HG02970 (cell line): ENCODE measurements at regions not wholly inside any gene's neighbourhood (a gene's known extent, or its start where the extent isn't known, plus 50 kb on each side); places are given as distances from the start of the nearest gene placed in this dataset.
"Not testable (repeated sequence)": the region's sequence is repeated elsewhere in the genome, so short reads cannot be mapped to it uniquely, and the experiment has no call there.

Experiments used
- ATAC-seq: cut with Tn5 transposase; IDR thresholded peaks from one replicate; pipeline ENCODE4 v1.9.1; 2021; ENCODE audit warnings: mild to moderate bottlenecking, moderate library complexity, moderate number of reproducible peaks; ENCODE audit not compliant: unreplicated experiment, low FRiP score

DNA sequence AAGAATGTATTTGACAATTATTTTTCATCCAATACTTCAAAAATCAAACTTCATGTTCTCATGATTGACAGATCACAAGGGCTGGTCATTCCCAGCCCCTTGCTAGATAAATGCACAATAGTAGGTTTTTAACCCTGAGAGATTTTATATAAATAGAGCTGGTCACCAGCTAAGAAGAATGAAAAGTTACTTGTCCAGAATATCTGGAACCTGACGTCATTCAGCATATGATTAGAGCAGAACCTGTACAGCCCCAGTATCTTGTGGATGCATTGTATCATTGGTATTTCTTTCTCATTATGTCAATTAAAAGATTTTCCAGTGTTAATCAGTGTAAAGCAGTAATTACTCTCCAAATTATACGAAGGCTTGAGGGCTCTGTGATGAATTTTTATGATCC, 202.8 kb upstream of the RND3 start:
- ATAC-seq, result no peak

DNA sequence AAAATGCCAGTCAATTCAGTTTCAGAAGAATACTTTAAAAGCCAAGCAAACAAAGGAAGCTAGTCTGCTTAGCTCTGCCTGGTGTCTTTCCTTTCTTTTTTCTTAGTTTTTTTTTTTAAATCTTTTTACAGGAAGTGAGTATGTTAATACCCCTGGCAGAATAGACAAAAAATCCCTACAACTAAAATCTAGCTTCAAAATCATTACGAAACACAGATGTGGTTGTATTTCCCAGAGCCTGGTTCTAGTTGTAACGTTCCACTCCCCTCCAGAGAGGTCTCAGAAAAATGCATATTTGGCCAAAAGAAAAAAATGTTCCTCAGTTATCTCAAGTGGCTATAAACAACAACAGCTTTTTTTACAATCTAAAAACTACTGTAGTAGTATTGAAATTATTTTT, 202.1 kb upstream of the RND3 start:
- no peak for ATAC-seq

DNA sequence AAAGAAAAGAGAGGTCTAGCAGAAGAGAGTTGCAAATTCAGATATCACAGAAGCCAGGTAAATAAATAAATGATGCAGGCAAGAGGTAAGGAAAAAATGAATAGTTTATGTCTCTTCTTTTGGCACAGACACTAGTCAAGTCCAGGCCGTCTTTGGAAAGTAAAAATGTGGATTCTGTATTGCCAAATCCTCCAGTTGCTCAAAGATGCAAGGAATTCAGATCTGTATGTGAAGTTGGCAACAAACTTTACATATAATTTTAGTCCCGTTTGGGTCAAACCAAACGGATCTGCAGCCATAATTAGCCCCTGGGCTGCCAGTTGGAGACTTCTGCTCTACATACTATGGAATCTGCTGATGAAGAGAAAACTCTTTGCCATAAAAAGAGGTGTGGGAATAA, 200.5 kb upstream of the RND3 start:
- ATAC-seq, result no peak

DNA sequence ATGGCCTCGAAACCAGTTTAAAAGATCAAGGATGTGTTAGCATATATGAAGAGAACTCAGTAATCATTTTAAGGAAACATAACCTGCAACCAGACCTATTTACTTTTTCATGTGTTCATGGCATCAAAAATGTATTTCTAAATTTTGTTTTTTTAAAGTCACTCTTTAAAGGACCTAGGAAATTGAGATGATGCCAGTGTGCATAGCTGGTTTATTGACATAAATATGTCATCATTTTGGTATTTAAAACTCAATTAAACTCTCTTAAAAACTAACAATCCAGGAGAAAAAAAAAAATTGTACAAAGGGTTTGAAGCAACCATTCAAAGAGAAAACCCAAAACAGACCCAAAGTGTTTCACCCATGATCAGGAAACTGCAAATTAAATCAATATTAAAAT, 198.9 kb upstream of the RND3 start:
- ATAC-seq, result no peak

DNA sequence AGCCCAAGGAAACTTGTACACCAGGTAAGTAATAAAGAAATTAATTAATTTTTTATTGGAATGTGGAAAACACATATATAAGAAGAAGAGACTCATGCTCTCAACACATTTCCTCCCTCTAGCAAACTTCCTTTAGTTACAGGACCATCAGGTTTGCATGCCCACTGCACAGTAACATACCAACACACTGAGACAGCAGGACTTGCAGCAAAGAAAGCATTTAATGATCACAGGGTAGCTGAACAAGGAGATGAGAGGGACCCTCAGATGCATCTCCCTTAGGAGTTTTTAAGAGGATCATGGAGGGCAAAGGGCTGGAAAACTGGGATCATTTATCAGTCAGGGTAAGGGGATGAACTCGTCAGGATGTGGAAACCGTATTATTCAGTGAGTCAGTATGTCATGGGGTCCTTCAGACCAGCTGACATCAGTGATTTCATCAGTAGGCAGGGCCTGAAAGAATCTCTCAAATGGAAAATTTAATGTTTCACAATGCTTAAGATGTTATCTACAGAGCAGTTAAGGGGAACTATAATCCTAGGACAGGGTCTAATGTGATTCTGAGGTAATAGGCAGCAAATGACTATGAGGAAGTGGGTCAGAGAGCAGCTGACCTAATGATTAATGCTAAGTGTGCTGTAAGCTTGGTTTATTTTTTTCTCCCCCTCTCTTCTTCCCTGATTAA, 193.8 kb upstream of the RND3 start:
- ATAC-seq, result no peak

DNA sequence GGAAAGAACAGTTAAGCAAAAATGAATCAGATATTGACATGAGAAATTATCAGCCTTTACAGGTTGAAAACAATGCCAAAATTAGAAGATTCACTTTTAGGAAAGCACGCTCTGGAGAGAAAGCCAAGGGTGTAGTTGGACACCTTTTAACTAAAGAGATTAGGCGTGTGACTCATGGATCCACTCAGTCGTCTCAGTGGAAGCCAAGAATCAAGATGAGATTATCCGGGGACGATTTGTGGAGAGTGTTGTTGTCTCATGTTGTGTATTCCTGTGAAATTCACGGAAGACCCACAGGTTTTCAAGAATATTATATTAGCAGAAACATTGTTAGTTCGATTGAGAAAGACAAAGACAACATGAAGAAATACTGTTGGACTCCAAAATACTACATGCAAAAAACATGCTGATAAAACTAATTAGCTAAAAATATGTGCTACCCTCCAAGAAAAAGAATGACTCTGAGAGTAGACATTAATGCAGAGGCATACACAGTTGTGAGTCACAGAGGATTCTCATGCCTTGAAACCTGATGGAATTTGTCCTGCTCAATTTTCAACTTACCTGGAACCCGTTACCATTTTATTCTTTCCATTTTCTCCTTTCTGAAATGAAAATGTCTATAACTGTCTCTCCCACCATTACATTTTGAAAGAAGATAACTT, 192.1 kb upstream of the RND3 start:
- no peak for ATAC-seq

DNA sequence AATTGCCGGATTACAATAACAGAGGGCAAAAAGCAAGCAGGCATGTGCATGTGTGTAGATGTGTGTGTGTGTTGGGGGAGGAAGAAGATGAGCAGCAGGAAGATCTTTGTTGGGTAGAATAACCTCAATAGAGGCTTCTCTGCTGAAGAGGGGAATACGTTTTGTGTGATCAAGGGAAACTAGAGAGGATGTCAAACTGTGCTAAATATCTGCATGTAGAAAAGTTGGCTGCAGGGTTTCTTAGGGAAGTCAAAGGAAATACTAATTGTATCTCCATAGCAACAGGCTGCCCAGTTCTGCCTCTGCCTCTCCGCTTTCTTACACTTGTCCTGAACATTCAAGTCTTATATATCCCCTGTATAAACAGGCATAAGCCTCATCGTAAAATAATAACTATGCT, 190.1 kb upstream of the RND3 start:
- ATAC-seq, result no peak

DNA sequence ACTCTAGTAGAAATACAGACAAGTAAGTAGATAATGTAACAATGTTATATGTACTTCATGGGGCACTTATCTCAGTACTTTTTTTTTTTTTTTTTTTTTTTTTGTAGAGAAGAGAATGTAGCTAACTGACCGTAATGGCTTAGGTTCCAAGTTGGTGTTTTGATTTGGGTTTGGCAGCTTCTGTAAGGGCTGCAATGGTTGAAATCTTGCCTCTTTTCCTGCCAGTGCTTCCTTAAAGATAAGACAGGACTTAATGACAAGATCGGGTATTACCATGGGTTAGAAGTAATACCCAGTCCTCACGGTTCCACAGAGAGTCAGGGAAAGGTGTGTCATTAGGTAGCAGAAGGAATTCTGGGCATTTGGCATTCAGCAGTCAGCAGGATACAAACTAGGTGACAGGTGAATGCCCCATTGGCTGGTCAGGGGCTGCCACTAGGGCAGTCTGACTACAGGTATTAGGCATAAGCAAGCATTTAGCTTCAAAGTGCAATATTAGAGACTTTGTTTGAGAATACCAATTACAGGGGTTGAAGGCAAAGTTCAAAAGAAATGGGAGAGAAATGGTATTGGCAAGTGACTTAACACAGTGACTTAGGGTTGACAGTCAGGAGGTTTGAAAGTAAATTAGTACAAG, 189.4 kb upstream of the RND3 start:
- no peak for ATAC-seq

DNA sequence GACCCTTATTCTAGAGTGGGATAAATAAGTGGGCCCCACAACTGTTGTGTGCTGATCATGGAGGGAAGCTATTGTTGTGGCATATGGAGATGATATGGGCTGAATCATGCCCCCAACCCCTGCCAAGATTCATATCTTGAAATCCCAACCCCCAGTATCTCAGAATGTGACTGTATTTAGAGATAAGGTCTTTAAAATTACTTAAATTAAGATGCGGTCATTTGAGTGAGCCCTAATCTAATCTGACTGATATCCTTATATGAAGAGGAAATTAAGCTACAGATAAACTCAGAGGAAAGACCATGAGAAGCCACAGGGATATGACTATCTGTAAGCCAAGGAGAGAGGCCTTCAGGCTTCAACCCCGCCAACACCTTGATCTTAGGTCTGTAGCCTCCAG, 188.3 kb upstream of the RND3 start:
- ATAC-seq, result no peak

DNA sequence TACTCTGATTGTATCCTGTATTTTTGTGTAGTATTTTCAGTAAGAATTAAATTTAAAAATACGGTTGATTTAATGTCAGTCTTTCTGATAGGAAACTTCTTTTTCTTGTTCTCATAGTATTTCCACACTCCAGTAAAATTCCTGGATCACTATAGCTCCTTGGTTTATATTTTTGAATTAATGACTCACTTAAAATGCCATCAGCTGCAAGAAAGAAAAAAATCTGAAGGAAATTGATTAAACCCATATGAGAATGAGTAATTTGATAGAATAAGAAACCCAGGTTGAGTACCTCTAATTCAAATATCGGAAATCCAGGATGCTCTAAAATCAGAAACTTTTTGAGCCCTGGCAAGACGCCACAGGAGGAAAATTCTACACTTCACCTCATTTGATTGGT, 186.8 kb upstream of the RND3 start:
- no peak for ATAC-seq

DNA sequence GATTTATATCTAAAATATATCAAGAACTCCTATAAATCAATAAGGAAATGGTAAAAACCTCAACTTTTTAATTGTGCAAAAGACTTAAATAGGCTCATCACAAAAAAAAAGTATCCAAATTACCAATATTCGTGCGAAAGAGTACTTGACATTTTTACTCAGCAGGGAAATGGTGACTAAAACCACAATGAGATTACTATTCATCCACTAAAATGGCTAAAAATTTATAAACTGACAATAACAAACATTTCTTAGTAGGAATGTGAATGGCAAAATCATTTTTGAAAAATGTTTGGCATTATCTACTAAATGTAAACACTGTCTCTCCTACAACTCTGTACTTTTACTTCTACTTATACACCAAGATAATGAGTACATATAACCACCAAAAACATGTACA, 184.8 kb upstream of the RND3 start:
- no peak for ATAC-seq

DNA sequence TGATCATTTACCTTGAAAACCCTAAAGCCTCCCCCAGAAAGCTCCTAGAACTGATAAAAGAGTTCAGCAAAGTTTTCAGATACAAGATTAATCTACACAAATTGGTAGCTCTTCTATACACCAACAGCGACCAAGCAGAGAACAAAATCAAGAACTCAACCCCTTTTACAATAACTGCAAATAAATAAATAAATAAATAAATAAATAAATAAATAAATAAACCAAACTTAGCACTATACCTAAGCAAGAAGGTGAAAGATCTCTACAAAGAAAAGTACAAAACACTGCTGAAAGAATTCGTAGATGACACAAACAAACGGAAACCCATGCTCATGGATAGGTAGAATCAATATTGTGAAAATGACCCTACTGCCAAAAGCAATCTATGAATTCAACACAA, 182.0 kb upstream of the RND3 start:
- no peak for ATAC-seq

DNA sequence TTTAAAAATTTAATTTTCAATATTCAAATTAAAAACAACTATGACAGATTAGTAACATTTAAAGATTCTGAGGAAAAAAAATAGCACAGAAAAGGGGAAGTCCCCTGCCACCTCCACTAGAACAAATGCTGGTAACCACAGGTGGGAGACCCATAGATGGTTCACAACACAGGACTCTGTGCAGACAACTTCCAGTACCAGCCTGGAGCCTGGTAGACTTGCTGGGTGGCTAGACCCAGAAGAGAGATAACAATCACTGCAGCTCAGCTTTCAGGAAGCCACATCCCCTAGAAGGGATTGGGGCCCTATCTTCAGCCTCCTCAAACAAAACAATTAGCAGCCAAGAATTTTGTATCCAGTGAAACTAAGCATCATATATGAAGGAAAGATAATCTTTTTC, 179.6 kb upstream of the RND3 start:
- not testable (repeated sequence) for ATAC-seq

DNA sequence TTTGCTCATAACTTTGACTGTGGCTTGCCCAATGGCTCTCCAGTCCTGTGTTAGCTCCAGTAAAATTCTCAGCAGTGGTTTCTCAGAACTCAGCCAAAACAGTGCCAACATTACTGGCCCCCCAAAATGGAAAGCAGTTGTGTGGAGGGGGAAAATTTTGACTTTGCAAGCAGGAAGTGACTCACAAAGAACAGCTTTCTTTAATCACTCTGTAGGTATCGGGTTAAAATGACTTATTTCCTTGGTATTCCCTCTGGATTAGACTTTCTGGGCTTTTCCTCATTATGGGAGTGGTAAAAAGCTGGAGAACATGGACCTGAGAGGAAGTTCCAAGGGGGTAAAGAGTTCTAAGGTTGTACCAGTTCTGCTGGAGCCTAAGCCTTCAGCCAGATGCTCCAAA, 175.7 kb upstream of the RND3 start:
- ATAC-seq, result no peak

DNA sequence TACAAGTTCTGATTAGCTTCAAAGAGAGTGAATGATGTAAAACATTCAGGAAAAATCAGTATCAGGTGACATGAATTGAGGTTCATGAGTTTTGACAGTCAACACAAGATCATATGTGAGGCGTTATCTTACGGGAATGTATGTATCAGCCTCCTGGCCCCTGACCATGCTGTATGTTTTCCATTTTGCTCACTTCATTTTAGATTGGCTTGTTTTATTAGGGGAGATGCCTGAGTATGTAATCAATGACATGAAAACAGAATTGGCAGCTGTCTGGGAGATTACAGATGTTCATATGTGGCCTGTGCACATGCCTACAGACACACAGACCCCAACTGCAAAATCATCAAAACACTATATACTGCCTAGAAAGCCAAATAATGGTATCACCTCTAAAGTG, 168.5 kb upstream of the RND3 start:
- ATAC-seq, result no peak

DNA sequence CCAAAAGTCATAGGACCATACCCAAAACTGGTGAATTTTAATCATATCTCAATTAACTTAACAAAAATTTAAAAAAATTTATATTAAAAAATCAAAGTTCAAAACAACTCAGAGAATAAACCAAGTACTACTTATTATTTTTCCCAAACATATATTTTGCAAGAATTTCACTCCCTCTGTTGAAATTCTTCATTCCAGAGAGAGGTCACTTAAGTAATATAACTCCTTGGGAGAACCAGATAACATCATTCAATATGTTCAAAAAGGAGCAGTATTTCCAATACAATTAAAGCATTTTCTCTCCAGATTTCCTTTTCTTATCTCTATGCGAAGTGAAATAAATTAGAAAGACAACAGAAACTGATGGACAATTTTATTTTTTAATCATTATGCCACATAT, 165.9 kb upstream of the RND3 start:
- ATAC-seq, result no peak

DNA sequence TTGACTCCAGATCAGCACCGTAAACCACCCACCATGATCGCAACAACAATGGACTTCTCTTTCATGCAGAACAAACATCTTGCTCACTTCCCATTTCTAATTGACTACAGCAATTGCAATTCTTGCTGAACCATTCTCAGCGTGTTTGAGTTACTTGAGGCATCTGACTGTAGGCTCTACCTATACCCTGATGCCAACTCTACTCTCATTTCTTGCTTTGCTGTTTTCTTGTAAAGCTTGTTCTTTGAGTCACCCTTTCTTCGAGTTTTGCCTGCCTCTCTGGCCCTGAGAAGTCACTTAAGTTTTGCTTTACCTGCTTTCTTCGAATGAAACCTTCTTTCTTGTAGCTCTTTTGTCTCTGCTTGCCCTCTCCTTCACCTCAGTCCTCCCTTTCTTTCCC, 160.5 kb upstream of the RND3 start:
- no peak for ATAC-seq

DNA sequence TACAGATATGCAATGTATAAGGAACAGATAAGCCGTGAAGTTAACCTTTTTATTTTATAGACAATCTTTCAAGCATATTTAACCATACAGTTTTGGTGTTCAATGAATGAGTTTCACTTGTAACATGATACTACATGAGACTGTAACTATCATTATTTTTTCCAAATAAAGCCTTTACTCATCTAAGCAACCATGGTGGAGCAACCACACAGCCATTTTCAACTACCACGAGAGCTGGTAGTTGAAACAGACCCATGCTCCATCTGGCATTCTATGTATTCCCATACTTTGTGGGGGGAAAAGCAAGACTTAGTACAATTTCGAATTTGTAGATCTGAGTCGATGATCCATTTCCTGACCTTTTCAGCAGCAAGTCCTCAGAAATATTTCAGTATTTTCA, 159.3 kb upstream of the RND3 start:
- ATAC-seq, result no peak

DNA sequence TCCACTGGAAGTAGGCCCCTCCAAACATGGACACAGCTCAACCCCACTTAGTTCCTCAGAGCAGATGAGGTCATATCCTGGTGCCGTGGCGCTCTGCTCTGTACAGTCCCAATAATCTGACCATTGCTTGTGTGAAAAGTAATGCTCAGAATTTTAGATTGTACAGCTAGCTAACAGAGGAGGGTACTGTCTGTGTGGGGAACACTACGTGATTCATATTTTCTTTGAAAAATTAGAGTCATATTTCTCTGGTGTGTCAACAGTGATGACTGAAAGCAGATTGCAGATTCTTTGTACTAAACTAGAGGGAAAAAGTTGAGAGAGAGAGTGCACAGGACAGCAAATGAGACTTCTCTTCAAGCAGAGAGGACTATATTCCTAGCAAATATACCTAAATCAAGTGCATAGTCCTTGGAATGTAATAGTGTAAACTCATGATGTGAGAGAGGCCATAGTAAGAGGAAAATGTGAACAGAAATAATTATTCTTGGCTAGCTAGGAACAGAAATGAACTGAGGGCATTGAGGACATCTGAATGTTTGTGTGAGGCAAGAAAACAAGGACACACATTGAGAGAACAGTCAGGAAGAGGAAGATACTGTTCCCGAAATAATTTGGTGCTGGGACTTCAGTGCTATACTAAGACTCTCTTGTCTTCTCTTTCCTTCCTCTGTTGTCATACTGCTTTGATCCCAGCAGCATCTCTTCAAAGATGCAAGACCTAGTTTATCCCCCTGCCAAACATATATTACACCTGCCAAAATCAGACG, 157.0 kb upstream of the RND3 start:
- no peak for ATAC-seq

DNA sequence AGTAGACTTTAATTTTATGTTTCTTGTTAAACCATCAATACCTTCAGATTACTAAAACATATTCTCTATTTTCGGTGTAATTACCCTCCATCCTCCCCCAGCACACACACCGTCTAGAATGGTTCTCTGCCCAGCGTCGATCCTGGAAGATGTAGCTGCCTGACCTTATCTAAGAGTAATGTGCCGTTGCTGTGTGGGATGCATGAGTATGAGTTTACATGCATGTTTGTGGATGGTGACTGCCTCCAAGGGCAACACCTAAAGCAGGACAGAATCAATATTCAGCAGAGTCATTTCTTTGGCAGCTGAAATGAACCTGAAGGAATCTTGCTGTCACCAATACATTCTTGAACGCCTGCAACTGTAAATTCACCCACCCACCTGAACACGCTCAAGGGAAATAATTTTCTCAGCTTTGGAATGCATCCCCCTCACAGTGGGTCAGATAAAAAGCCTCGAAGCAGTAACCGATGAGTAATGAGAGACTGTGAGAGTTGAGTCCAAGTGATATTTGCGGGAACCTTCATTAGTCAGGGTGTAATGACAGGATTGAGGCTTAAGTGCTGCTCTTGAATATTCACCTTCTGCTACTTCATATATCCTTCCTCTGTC, 155.8 kb upstream of the RND3 start:
- ATAC-seq, result no peak

DNA sequence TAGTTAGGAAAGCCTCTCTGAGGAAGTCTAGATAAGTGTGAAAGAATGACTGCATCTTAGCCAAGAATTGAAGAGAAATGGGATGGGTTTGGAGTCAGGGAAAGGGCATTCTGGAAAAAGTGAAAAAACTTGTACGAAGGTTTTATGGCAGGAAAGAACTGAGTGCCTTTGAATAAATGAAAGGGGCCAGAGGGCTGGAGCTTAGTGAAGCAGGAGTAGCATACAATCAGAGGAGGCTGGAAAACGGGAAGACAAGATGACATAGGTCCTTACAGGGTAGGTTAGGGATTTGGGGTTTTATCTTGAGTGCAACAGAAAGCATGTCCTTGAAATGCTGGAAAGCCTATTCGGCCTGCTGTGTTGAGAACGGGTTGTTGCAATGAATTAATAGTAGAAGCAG, 152.6 kb upstream of the RND3 start:
- no peak for ATAC-seq
